HepG2 (cell line): ENCODE measurements at regions not wholly inside any gene's neighbourhood (a gene's known extent, or its start where the extent isn't known, plus 50 kb on each side); places are given as distances from the start of the nearest gene placed in this dataset.

Source experiments
- ELF3 ChIP-seq: IDR thresholded peaks from 2 replicates; pipeline ENCODE4 v1.6.1; 2016; ENCODE audit warnings: missing genetic modification reagents, missing compliant biosample characterization
- HNRNPUL1 ChIP-seq: fragments of 200-400 bp; formaldehyde crosslinking; IDR thresholded peaks from 2 replicates; pipeline ENCODE4 v1.6.1; 2017; ENCODE audit warnings: low read depth, mild to moderate bottlenecking, low read length, moderate library complexity
- IKZF4 ChIP-seq: sonication (generic); formaldehyde crosslinking; IDR thresholded peaks from 2 replicates; pipeline ENCODE4 v1.5.1; 2020; ENCODE audit warnings: borderline replicate concordance, mild to moderate bottlenecking, low read depth, missing genetic modification reagents; ENCODE audit errors: not compliant biosample characterization
- NCOA1 ChIP-seq: sonication (generic); formaldehyde crosslinking; IDR thresholded peaks from 2 replicates; pipeline ENCODE4 v1.9.0; 2021; ENCODE audit warnings: missing genetic modification reagents
- PHF8 ChIP-seq: sonication (generic); formaldehyde crosslinking; IDR thresholded peaks from 2 replicates; pipeline ENCODE4 v1.5.0; 2020; ENCODE audit warnings: missing genetic modification reagents
- SMARCE1 ChIP-seq: fragments of 450-650 bp; IDR thresholded peaks from 2 replicates; pipeline ENCODE4 v1.6.1; 2017; ENCODE audit warnings: borderline replicate concordance
- SNAPC2 ChIP-seq: sonication (generic); formaldehyde crosslinking; IDR thresholded peaks from 2 replicates; pipeline ENCODE4 v1.8.1; 2022; ENCODE audit warnings: mild to moderate bottlenecking, missing genetic modification reagents
- ZC3H4 ChIP-seq: sonication (generic); formaldehyde crosslinking; IDR thresholded peaks from 2 replicates; pipeline ENCODE4 v1.4.0; 2020; ENCODE audit warnings: missing genetic modification reagents, borderline replicate concordance
- ZNF441 ChIP-seq: sonication (generic); formaldehyde crosslinking; IDR thresholded peaks from 2 replicates; pipeline ENCODE4 v1.7.0; 2021; ENCODE audit warnings: missing genetic modification reagents, borderline replicate concordance
- TF ChIP-seq, protein P1 (sequence below): sonication (generic); formaldehyde crosslinking; IDR thresholded peaks from 2 replicates; pipeline ENCODE4 v1.4.0; 2020; ENCODE audit warnings: missing genetic modification reagents, borderline replicate concordance
- TF ChIP-seq, protein P2 (sequence below): conservative IDR thresholded peaks from 2 replicates; pipeline ENCODE4 v1.6.1; 2018; ENCODE audit warnings: missing genetic modification reagents
- TF ChIP-seq, protein P3 (sequence below): IDR thresholded peaks from 2 replicates; pipeline ENCODE4 v1.6.1; 2016; ENCODE audit warnings: low read depth, borderline replicate concordance
- TF ChIP-seq, protein P4 (sequence below): sonication (generic); formaldehyde crosslinking; conservative IDR thresholded peaks from 2 replicates; pipeline ENCODE4 v1.8.1; 2023; ENCODE audit warnings: missing genetic modification reagents
- TF ChIP-seq, protein P5 (sequence below): sonication (generic); formaldehyde crosslinking; IDR thresholded peaks from 2 replicates; pipeline ENCODE4 v1.4.0; 2020; ENCODE audit warnings: missing genetic modification reagents

DNA sequence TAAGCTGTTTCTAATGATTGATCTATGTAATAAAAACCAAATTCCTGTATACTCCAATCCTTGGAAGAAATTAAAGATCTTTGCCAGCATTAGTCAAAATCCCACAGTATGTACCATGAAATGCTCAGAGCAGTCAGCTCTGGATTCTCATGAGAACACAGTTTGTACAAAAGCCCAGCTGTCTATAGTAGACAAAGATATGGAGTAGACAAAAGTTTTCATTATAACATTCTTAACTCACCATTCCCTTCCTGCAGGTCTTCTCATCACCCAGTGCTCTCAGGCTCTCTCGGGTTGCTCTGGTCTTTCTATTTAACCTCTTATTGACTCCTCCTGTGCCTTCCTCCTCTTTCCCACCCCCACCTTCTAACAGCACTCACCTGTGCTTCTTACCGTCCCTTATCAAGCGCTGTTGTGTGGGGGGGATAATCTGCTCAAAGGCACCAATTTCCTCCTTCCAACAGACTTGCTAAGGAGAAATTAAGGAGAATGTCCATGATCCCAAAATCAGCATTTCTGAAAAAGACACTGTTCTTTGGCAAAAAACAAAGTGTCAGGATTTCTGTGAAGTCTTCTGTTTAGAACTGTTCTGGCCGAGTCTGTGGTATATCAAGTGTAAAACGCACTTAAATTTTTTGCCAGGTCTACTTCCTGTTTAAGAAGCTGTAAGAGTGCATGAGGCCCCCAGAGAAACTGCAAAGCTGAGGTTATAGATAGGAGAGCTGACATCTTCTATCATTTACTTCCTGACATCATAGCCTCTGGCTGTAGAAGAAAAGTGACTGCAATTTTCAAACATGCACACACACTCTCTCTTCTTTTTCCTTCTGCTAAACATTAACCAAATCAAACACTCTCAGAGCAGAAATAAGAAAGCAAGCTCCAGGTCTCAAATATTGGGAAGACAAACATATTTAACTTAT lies 144.1 kb downstream of the EVA1A start (continued):
- TF ChIP-seq, protein P1, sequence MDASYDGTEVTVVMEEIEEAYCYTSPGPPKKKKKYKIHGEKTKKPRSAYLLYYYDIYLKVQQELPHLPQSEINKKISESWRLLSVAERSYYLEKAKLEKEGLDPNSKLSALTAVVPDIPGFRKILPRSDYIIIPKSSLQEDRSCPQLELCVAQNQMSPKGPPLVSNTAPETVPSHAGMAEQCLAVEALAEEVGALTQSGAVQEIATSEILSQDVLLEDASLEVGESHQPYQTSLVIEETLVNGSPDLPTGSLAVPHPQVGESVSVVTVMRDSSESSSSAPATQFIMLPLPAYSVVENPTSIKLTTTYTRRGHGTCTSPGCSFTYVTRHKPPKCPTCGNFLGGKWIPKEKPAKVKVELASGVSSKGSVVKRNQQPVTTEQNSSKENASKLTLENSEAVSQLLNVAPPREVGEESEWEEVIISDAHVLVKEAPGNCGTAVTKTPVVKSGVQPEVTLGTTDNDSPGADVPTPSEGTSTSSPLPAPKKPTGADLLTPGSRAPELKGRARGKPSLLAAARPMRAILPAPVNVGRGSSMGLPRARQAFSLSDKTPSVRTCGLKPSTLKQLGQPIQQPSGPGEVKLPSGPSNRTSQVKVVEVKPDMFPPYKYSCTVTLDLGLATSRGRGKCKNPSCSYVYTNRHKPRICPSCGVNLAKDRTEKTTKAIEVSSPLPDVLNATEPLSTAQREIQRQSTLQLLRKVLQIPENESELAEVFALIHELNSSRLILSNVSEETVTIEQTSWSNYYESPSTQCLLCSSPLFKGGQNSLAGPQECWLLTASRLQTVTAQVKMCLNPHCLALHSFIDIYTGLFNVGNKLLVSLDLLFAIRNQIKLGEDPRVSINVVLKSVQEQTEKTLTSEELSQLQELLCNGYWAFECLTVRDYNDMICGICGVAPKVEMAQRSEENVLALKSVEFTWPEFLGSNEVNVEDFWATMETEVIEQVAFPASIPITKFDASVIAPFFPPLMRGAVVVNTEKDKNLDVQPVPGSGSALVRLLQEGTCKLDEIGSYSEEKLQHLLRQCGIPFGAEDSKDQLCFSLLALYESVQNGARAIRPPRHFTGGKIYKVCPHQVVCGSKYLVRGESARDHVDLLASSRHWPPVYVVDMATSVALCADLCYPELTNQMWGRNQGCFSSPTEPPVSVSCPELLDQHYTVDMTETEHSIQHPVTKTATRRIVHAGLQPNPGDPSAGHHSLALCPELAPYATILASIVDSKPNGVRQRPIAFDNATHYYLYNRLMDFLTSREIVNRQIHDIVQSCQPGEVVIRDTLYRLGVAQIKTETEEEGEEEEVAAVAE, result no peak
- 0 out of 2 replicates have a peak, but pooled peaks have one; percentile 29 for TF ChIP-seq NCOA1 (CRISPR knock-in tag)
- TF ChIP-seq, protein P2, sequence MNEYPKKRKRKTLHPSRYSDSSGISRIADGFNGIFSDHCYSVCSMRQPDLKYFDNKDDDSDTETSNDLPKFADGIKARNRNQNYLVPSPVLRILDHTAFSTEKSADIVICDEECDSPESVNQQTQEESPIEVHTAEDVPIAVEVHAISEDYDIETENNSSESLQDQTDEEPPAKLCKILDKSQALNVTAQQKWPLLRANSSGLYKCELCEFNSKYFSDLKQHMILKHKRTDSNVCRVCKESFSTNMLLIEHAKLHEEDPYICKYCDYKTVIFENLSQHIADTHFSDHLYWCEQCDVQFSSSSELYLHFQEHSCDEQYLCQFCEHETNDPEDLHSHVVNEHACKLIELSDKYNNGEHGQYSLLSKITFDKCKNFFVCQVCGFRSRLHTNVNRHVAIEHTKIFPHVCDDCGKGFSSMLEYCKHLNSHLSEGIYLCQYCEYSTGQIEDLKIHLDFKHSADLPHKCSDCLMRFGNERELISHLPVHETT (CRISPR knock-in tag), result no peak
- TF ChIP-seq, protein P3, sequence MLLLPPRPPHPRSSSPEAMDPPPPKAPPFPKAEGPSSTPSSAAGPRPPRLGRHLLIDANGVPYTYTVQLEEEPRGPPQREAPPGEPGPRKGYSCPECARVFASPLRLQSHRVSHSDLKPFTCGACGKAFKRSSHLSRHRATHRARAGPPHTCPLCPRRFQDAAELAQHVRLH (CRISPR knock-in tag), result no peak
- peak; percentile 85 for TF ChIP-seq HNRNPUL1
- no peak for TF ChIP-seq ZC3H4 (CRISPR knock-in tag)
- TF ChIP-seq IKZF4 (CRISPR knock-in tag), result no peak
- TF ChIP-seq ZNF441, result no peak
- TF ChIP-seq, protein P4, sequence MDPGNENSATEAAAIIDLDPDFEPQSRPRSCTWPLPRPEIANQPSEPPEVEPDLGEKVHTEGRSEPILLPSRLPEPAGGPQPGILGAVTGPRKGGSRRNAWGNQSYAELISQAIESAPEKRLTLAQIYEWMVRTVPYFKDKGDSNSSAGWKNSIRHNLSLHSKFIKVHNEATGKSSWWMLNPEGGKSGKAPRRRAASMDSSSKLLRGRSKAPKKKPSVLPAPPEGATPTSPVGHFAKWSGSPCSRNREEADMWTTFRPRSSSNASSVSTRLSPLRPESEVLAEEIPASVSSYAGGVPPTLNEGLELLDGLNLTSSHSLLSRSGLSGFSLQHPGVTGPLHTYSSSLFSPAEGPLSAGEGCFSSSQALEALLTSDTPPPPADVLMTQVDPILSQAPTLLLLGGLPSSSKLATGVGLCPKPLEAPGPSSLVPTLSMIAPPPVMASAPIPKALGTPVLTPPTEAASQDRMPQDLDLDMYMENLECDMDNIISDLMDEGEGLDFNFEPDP (CRISPR knock-in tag), result 0 out of 2 replicates have a peak, but pooled peaks have one; percentile 76
- no peak for TF ChIP-seq SMARCE1
- TF ChIP-seq SNAPC2 (CRISPR knock-in tag), result no peak
- TF ChIP-seq, protein P5, sequence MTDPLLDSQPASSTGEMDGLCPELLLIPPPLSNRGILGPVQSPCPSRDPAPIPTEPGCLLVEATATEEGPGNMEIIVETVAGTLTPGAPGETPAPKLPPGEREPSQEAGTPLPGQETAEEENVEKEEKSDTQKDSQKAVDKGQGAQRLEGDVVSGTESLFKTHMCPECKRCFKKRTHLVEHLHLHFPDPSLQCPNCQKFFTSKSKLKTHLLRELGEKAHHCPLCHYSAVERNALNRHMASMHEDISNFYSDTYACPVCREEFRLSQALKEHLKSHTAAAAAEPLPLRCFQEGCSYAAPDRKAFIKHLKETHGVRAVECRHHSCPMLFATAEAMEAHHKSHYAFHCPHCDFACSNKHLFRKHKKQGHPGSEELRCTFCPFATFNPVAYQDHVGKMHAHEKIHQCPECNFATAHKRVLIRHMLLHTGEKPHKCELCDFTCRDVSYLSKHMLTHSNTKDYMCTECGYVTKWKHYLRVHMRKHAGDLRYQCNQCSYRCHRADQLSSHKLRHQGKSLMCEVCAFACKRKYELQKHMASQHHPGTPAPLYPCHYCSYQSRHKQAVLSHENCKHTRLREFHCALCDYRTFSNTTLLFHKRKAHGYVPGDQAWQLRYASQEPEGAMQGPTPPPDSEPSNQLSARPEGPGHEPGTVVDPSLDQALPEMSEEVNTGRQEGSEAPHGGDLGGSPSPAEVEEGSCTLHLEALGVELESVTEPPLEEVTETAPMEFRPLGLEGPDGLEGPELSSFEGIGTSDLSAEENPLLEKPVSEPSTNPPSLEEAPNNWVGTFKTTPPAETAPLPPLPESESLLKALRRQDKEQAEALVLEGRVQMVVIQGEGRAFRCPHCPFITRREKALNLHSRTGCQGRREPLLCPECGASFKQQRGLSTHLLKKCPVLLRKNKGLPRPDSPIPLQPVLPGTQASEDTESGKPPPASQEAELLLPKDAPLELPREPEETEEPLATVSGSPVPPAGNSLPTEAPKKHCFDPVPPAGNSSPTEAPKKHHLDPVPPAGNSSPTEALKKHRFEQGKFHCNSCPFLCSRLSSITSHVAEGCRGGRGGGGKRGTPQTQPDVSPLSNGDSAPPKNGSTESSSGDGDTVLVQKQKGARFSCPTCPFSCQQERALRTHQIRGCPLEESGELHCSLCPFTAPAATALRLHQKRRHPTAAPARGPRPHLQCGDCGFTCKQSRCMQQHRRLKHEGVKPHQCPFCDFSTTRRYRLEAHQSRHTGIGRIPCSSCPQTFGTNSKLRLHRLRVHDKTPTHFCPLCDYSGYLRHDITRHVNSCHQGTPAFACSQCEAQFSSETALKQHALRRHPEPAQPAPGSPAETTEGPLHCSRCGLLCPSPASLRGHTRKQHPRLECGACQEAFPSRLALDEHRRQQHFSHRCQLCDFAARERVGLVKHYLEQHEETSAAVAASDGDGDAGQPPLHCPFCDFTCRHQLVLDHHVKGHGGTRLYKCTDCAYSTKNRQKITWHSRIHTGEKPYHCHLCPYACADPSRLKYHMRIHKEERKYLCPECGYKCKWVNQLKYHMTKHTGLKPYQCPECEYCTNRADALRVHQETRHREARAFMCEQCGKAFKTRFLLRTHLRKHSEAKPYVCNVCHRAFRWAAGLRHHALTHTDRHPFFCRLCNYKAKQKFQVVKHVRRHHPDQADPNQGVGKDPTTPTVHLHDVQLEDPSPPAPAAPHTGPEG, result no peak
- no peak for TF ChIP-seq PHF8
- TF ChIP-seq ELF3, result peak; percentile 13; the same call in 1 of the 2 replicates
